ENCODE measurements at regions not wholly inside any gene's neighbourhood (a gene's known extent, or its start where the extent isn't known, plus 50 kb on each side); places are given as distances from the start of the nearest gene placed in this dataset.

DNA sequence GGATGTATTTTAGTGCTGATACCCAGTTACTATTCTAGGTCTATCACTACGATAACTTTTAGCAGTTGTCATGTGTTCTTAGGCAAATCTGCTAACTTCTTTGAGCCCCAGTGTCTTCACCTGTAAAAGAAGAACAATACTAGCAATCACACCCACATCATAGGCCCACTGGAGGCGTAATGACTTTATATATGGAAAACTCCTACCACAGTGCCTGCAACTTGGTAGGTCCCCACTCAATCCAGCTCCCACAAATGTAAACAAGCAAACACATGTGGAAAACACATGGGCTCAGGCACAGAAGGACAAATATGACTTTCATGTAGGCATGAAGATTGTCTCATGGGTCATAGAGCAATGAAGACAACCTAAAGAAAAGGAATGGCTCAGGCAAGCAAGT lies 115.8 kb downstream of the TBX19 start:
- no peaks in the 10 kb centered on the region for H3K9me3 ChIP-seq (ENCODE audit: control insufficient read depth, low read length)
- H3K4me3 ChIP-seq (ENCODE audit: insufficient read depth, low read depth, low read length, poor library complexity, severe bottlenecking): no peak overlapping the region
- H3K4me1 ChIP-seq (ENCODE audit: control insufficient read depth, insufficient read depth, low read length, poor library complexity, severe bottlenecking): peaks cover 9% of the 10 kb centered on the region
- H3K36me3 ChIP-seq (ENCODE audit: control insufficient read depth, insufficient read depth, low read length): no peaks in the 10 kb centered on the region
- no peak for DNase-seq
- no peaks in the 10 kb centered on the region for H3K27me3 ChIP-seq (replicated peaks; ENCODE audit: control insufficient read depth, insufficient read depth, low read length, poor library complexity, severe bottlenecking)
- no peak overlapping the region for H3K27ac ChIP-seq (ENCODE audit: insufficient read depth, low read length, poor library complexity, severe bottlenecking)

DNA sequence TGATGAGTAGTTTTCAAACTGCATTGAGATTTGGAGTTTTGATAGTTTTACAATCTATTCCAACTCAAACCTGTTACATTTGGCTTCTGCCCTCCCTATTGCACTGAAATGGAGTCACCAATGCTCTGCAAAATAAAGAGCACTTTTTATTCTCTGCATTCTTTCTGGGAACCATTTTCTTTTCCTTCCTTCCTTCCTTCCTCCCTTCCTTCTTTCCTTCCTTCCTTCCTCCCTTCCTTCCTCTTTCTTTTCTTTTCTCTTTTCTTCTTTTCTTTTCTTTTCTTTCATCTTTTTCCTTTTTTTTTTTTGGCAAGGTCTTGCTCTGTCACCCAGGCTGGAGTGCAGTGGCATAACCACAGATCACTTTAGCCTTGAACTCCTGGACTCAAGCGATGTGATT lies 114.2 kb downstream of the TBX19 start:
- Histone ChIP-seq H3K27ac (ENCODE audit: insufficient read depth, low read length, poor library complexity, severe bottlenecking) (no peak overlapping the region), H3K36me3 (ENCODE audit: control insufficient read depth, insufficient read depth, low read length) (no peaks in the 10 kb centered on the region), H3K27me3 (replicated peaks; ENCODE audit: control insufficient read depth, insufficient read depth, low read length, poor library complexity, severe bottlenecking) (no peaks in the 10 kb centered on the region), H3K9me3 (ENCODE audit: control insufficient read depth, low read length) (no peaks in the 10 kb centered on the region), H3K4me1 (ENCODE audit: control insufficient read depth, insufficient read depth, low read length, poor library complexity, severe bottlenecking) (peaks cover 9% of the 10 kb centered on the region), H3K4me3 (ENCODE audit: insufficient read depth, low read depth, low read length, poor library complexity, severe bottlenecking) (no peak overlapping the region)
- no peak for DNase-seq

DNA sequence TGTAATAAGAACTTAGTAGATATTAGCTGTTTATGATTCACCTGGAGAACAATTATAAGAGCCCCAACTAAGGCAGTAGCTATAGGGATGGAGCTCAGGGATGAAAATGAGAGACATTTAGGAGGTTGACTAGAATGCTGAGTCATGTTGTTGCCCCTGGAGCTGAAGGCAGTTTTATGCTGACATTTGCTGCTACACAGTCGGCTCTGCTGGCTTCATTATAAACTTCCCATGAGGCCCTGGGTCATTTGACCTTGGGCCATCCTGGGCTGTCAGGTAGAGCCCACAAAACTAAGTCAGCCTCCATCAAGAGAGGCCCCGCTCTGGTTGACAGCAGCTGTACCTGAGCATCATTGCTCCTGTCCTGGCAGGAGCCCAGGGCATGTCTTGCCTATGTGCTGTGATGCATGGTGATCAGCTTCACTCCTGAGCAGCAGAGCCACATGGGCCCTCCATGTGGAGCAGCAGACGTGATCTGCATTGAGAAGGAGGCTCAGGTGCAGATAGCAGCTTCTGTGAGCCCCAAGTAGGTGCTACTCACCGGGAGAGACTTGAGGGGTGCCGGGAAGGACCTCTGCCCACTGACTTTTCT lies 112.4 kb downstream of the TBX19 start:
- Histone ChIP-seq H3K27ac (ENCODE audit: insufficient read depth, low read length, poor library complexity, severe bottlenecking) (no peak overlapping the region), H3K36me3 (ENCODE audit: control insufficient read depth, insufficient read depth, low read length) (no peaks in the 10 kb centered on the region), H3K4me1 (ENCODE audit: control insufficient read depth, insufficient read depth, low read length, poor library complexity, severe bottlenecking) (peaks cover 3% of the 10 kb centered on the region), H3K4me3 (ENCODE audit: insufficient read depth, low read depth, low read length, poor library complexity, severe bottlenecking) (no peak overlapping the region), H3K27me3 (replicated peaks; ENCODE audit: control insufficient read depth, insufficient read depth, low read length, poor library complexity, severe bottlenecking) (no peaks in the 10 kb centered on the region), H3K9me3 (ENCODE audit: control insufficient read depth, low read length) (no peaks in the 10 kb centered on the region)
- no peak for DNase-seq

DNA sequence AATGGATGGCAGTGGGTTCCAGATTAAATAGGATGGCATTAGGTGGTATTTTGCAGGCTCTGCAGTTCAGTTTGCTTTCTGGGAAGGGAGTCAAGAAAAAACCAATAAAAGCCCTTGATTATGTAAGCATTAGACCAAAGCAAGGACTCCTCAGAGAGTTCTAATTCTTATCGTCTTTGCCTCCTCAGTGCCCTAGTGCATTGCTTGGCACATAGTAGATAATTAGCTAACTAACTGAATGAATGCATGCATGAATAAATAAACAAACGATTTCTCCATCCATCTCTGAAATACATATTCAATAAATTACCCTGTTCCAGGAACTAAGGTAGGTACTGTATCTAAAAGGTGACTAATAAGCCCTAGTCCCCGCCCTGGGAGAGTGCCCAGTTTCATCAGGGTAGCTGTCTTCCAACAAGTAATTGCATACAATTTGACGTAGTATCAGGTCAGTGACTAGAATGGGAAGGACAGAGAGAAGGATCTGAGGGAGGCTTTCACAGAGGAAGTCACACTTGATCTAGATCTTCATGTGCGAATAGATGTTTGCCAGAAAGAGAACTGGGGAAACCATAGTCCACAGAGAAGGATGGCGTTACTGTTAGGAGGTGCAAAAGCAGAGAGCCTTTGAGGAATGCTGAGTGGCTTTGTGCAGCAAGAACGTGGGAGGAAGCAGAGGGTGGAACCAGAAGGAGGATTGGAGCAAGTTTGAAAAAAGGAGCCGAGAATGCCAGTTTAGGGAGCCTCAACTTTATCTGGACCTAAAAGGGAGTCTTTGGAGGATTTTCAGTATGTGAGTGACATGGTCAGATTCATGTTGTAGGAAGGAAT lies 111.4 kb downstream of the TBX19 start:
- DNase-seq: no peak
- Histone ChIP-seq H3K4me3 (ENCODE audit: insufficient read depth, low read depth, low read length, poor library complexity, severe bottlenecking) (no peak overlapping the region), H3K36me3 (ENCODE audit: control insufficient read depth, insufficient read depth, low read length) (no peaks in the 10 kb centered on the region), H3K9me3 (ENCODE audit: control insufficient read depth, low read length) (no peaks in the 10 kb centered on the region), H3K27me3 (replicated peaks; ENCODE audit: control insufficient read depth, insufficient read depth, low read length, poor library complexity, severe bottlenecking) (no peaks in the 10 kb centered on the region), H3K4me1 (ENCODE audit: control insufficient read depth, insufficient read depth, low read length, poor library complexity, severe bottlenecking) (peaks cover 8% of the 10 kb centered on the region), H3K27ac (ENCODE audit: insufficient read depth, low read length, poor library complexity, severe bottlenecking) (no peak overlapping the region)

DNA sequence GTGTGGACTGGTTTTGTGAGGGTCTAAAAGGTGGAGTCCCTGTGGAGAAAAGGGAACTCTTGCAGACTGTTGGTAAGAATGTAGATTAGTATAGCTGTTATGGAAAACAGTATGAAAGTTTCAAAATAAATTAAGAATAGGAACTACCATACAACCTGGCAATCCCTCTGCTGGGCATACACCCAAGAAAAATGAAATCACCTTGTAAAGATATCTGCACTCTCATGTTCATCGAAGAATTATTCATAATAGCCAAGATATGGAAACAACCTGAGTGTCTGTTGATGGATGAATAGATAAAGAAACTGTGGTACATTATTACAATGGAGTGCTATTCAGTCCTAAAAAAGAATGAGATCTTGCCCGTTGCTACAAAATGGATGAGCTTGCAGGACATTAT lies 109.6 kb downstream of the TBX19 start:
- H3K27me3 ChIP-seq (replicated peaks; ENCODE audit: control insufficient read depth, insufficient read depth, low read length, poor library complexity, severe bottlenecking): no peaks in the 10 kb centered on the region
- H3K27ac ChIP-seq (ENCODE audit: insufficient read depth, low read length, poor library complexity, severe bottlenecking): no peak overlapping the region
- no peak for DNase-seq
- no peaks in the 10 kb centered on the region for H3K9me3 ChIP-seq (ENCODE audit: control insufficient read depth, low read length)
- no peaks in the 10 kb centered on the region for H3K36me3 ChIP-seq (ENCODE audit: control insufficient read depth, insufficient read depth, low read length)
- H3K4me1 ChIP-seq (ENCODE audit: control insufficient read depth, insufficient read depth, low read length, poor library complexity, severe bottlenecking): peaks cover 8% of the 10 kb centered on the region
- no peak overlapping the region for H3K4me3 ChIP-seq (ENCODE audit: insufficient read depth, low read depth, low read length, poor library complexity, severe bottlenecking)

DNA sequence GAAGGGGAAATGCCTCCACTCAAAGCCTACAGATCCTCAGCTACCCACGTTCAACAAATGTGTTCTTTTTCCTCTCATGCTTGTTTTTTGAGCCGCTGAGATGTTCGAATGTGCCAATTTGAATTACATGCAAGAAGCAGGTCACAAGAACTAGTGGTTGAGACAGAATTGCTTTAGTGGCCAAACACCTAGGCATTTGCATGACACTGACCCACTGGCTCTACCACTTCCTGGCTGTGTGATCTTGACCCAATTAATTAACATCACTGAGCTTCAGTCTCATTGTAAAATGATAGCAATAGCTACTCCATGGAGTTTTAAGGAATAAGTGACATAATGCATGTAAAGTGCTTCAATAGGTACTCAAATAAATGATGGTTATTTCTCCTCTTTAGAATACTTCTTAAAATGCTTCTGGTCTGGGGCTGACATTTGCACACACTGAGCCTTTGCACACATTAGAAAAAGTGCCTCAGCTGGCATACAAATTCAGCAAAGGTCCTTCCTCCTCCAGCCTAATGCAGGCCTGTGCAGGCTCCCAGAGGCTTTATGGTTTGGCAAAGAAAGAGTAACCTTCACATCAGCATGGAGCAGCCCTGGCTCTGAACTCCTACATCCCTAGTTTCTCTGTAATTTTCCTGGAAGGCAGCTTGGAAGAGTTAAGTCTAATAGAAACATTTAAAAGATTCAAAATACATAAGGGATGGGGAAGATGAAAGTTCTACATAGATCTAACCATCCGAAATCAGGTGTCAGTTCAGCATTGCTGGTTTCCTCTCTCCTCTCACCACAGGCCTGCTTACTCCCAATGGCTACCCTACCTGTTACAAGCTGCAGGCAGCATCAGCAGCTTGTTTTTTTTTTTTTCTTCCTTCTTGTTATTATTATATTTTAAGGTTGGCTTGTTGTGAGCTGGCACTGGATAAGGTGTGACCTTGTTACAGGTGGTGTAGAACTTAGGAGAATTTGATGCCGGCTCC lies 107.4 kb downstream of the TBX19 start:
- peaks cover 8% of the 10 kb centered on the region for H3K4me1 ChIP-seq (ENCODE audit: control insufficient read depth, insufficient read depth, low read length, poor library complexity, severe bottlenecking)
- no peak for DNase-seq
- no peak overlapping the region for H3K27ac ChIP-seq (ENCODE audit: insufficient read depth, low read length, poor library complexity, severe bottlenecking)
- H3K27me3 ChIP-seq (replicated peaks; ENCODE audit: control insufficient read depth, insufficient read depth, low read length, poor library complexity, severe bottlenecking): no peaks in the 10 kb centered on the region
- H3K9me3 ChIP-seq (ENCODE audit: control insufficient read depth, low read length): no peaks in the 10 kb centered on the region
- H3K4me3 ChIP-seq (ENCODE audit: insufficient read depth, low read depth, low read length, poor library complexity, severe bottlenecking): no peak overlapping the region
- H3K36me3 ChIP-seq (ENCODE audit: control insufficient read depth, insufficient read depth, low read length): no peaks in the 10 kb centered on the region

DNA sequence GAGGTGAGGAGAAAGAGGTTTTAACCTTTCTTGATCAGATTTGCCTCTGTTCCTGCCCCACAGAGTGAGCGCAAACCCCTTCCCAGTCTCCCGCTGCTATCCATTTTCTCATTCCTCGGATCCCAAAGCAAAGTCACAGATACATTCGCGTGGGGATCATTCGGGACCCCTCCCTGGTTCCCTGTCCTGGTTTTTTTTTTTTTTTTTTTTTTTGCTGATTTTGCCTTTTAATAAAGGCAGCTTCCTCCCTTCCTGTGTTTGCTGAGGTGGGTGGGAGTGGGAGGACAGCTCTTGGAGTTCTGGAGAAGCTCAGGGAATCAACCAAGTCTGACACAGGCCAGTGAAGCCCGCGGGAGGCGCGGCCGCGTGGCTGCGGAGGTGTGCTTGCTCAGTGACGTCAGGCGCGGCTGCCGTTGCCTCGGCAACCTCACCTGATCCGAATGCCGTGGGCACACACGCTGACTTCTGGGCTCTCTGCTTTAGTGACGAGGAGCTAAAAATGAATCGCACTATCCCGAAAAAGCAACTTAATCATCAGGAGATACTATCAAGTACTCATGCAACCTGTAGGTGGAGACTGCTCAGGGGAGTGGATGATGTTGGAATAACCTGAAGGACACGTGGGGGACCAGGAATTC lies 106.4 kb downstream of the TBX19 start:
- peak; percentile 67 to 71 (median 71) for DNase-seq
- H3K4me1 ChIP-seq (ENCODE audit: control insufficient read depth, insufficient read depth, low read length, poor library complexity, severe bottlenecking): peaks cover 5% of the 10 kb centered on the region
- H3K27ac ChIP-seq (ENCODE audit: insufficient read depth, low read length, poor library complexity, severe bottlenecking): no peak overlapping the region
- H3K4me3 ChIP-seq (ENCODE audit: insufficient read depth, low read depth, low read length, poor library complexity, severe bottlenecking): no peak overlapping the region
- no peaks in the 10 kb centered on the region for H3K27me3 ChIP-seq (replicated peaks; ENCODE audit: control insufficient read depth, insufficient read depth, low read length, poor library complexity, severe bottlenecking)
- H3K9me3 ChIP-seq (ENCODE audit: control insufficient read depth, low read length): no peaks in the 10 kb centered on the region
- no peaks in the 10 kb centered on the region for H3K36me3 ChIP-seq (ENCODE audit: control insufficient read depth, insufficient read depth, low read length)

DNA sequence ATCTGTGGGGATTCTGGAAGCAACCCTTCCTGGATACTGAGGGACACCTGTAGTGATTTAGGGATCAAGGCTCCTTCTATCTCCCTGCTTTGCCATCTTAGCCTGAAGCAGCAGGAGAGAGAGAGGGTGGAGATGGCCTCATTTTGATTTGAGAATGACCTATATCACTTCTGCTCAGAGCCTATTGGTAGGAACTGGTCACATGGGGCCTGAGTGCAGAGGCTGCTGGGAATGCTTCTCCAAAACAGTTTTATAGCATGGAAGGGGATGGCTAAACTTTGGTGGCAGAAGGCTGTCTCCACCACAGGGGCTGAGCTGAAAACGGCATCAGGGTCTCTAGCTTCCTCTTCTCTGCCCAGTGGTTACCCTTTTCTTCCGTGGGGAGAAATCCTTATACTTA lies 105.8 kb downstream of the TBX19 start:
- Histone ChIP-seq H3K27me3 (replicated peaks; ENCODE audit: control insufficient read depth, insufficient read depth, low read length, poor library complexity, severe bottlenecking) (no peaks in the 10 kb centered on the region), H3K36me3 (ENCODE audit: control insufficient read depth, insufficient read depth, low read length) (no peaks in the 10 kb centered on the region), H3K27ac (ENCODE audit: insufficient read depth, low read length, poor library complexity, severe bottlenecking) (no peak overlapping the region), H3K4me3 (ENCODE audit: insufficient read depth, low read depth, low read length, poor library complexity, severe bottlenecking) (no peak overlapping the region), H3K4me1 (ENCODE audit: control insufficient read depth, insufficient read depth, low read length, poor library complexity, severe bottlenecking) (peaks cover 5% of the 10 kb centered on the region), H3K9me3 (ENCODE audit: control insufficient read depth, low read length) (no peaks in the 10 kb centered on the region)
- no peak for DNase-seq

DNA sequence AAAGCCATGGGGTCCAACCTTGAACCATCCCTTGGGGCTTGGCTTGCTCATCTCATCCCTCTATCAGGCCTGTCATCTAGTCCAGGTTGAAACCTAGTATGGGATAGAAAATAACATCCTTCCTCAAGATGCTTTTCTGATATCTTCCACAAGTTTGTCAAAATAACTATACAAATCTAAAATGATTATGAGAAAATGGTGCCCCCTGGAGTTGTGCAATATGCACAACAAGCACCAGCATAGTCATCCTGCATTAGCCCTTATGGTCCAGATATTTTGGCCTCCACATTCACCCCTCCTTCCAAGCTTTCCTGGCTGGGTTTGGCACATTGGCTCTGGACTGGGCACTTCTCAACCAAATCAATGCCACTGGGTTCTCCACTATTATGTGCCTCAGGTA lies 101.2 kb downstream of the TBX19 start:
- Histone ChIP-seq H3K4me3 (ENCODE audit: insufficient read depth, low read depth, low read length, poor library complexity, severe bottlenecking) (no peak overlapping the region), H3K36me3 (ENCODE audit: control insufficient read depth, insufficient read depth, low read length) (no peaks in the 10 kb centered on the region), H3K27ac (ENCODE audit: insufficient read depth, low read length, poor library complexity, severe bottlenecking) (no peak overlapping the region), H3K4me1 (ENCODE audit: control insufficient read depth, insufficient read depth, low read length, poor library complexity, severe bottlenecking) (no peaks in the 10 kb centered on the region), H3K9me3 (ENCODE audit: control insufficient read depth, low read length) (no peaks in the 10 kb centered on the region), H3K27me3 (replicated peaks; ENCODE audit: control insufficient read depth, insufficient read depth, low read length, poor library complexity, severe bottlenecking) (no peaks in the 10 kb centered on the region)
- no peak for DNase-seq
